Stimulated activated CD8-positive, alpha-beta memory T cell treated with anti-CD3 and anti-CD28 coated beads, Interleukin-7, amount 100 ng/mL, for 48 hours (primary cell): ENCODE measurements at regions not wholly inside any gene's neighbourhood (a gene's known extent, or its start where the extent isn't known, plus 50 kb on each side); places are given as distances from the start of the nearest gene placed in this dataset.
"Not testable (repeated sequence)": the region's sequence is repeated elsewhere in the genome, so short reads cannot be mapped to it uniquely, and the experiment has no call there.

Experiments used
- DNase-seq, 2 donors: peaks; one replicate each; pipeline ENCODE4 v3.0.0-alpha.2; 2020; ENCODE audit warnings: low read depth in 1 of 2; ENCODE audit errors: extremely low read depth in 1 of 2

DNA sequence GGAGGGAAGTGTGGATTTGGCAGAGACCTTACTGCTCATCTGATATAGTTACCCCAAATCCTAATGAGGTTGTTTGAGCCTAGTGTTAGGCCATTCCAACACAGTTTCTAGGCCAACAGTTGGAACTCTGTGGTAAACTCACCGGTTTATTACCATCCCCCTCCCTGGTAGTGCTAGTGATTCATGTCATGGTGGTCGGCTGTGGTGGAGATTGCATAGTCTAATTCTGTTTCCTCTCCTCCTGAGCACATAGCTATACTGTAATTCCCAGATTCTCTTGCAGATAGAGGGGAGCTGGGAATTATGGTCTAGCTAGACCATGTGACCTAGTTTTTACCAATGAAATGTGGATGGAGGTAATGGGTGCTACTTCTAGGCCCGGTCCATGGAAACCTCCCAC lies 123.7 kb upstream of the KIF26B start:
- no peak for DNase-seq

DNA sequence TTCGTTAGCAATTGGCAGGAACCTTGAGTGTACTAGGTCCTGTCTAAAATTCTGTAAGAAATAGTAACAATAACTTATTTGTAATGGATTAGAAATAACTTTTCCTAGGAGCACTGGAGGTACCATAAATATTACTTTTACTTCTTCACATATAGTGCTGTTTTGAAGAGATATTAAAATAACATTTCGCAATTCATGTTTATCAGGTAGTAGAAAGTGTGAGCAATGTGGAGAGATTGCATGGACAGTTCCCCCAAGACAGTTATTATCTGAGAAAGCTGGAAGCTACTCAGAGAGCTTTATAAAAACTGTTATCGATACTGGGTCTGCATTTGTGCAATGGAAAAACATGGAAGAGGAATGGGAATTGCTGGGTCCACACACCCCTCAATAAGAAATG lies 128.5 kb upstream of the KIF26B start:
- no peak for DNase-seq

DNA sequence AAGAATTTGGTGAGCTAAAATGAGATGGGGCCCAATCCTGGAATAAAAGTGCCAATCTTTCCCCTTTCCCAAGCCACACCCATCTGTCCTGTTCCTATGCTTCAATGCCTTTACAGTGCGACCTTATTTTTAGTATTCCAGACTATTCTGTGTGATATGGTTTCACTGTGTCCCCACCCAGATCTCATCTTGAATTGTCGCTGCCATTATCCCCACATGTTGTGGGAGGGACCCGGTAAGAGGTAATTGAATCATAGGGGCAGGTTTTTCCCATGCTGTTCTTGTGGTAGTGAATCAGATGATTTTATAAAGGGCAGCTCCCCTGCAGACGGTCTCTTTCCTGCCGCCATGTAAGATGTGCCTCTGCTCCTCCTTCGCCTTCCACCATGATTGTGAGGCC lies 129.3 kb upstream of the KIF26B start:
- no peak for DNase-seq

DNA sequence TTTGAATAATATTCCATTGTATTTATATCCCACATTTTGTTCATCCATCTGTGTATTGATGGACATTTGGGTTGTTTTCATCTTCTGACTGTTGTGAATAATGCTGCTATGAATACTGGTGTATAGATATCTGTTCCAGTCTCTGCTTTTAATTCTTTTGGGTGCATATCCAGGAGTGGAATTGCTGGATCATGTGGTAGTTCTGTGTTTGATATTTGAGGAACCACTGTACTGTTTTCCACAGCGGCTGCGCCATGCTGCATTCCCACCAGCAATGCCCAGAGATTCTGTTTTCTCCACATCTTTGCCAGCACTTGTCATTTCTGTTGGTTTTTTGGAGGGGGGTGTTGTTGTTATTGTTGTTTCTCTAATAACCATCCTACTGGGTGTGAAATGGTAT lies 131.6 kb upstream of the KIF26B start:
- no peak for DNase-seq

DNA sequence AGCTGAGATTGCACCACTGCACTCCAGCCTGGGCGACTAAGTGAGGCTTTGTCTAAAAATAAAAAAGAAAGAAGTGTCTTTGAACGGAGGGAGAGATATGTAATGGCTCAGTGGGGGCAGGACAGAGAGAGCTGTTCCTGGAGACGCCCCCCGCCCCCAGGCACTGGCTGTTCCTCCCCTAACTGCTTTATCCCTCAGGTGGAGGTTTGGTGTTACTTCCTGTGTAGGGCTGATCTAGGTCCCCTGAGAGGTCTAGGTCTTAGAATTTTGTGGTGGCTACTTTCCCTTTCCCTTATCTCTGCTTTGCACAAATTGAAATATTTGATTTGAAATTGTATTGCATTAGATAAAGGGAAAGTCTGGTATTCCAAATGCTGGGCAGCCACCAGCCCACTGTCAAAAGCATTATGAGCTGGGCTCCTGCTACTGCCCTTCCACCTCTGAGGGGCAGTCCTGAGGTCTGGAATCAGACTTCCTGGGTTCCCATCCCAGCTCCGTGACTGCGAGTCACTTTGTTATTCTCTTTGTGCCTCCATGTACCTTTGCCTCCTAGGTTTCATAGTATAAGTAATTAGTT lies 134.8 kb upstream of the KIF26B start:
- DNase-seq, result no peak

DNA sequence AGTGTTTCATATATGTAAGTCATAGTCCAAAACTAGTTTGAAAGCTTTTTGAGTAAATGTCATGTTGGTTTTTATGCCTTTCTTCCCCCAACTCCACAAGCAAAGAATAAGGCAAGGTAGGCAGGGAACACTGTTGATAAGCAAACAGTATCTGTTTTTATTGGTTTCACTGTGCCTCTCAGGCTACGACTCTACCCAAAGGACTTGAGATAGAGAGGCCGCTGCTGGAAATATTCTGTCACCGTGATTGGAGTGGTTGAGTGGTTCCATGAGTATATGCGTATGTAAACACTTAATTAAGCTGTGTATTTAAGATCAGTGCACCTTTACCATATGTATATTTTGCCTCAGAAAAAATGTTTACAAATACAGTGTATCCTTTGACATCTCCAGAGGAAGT lies 138.1 kb upstream of the KIF26B start:
- no peak for DNase-seq

DNA sequence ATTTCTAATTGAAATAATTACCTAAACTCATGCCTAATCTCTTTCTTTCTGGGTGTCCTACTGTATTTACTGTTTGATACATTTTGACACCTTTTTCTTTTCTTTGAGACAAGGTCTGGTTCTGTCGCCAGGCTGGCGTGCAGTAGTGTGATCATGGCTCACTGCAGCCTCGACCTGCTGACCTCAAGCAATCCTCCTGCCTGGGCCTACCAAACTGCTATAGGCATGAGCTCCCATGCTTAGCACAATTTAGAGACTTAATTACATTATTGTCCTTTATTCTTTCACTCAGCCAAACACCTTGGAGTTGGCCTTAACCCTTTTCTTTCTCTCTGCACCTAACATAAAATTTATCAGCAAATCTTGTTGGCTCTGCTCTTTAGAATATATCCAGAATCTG lies 139.8 kb upstream of the KIF26B start:
- no peak for DNase-seq

DNA sequence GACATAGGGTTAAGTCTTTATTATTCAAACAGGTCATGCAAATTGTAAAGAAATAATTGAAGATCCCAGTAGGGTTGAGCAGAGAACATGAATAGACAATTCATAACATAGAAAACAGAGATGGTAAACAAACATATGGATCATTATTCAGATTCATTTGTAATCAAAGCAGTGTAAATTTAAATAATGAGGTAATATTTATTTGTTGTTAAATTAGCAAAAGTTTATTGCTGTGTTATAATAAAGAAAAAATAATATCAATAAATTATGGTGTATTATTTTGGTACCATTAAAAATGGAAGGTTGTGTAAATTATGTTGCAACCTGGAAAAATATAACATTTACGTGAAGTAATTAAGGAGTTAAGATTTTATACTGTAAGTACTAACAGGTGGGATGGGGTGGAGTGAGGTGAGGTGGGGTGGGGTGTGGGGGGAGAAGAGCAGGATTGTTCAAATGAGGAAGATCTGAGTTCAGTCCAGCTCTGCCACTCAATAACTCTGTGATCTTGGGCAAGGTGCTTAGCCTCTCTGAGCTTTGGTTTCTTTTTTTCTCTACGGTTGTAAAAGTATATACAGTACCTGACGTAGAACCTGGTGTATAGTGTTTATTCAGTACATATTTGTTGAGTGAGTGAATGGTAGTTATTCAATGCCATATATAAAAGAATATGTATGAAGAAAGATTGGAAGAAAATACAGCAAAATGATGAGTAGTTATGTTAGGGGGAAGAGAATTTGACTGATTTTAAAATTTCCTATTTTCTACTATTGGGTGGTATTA lies 140.3 kb upstream of the KIF26B start:
- DNase-seq, result no peak

DNA sequence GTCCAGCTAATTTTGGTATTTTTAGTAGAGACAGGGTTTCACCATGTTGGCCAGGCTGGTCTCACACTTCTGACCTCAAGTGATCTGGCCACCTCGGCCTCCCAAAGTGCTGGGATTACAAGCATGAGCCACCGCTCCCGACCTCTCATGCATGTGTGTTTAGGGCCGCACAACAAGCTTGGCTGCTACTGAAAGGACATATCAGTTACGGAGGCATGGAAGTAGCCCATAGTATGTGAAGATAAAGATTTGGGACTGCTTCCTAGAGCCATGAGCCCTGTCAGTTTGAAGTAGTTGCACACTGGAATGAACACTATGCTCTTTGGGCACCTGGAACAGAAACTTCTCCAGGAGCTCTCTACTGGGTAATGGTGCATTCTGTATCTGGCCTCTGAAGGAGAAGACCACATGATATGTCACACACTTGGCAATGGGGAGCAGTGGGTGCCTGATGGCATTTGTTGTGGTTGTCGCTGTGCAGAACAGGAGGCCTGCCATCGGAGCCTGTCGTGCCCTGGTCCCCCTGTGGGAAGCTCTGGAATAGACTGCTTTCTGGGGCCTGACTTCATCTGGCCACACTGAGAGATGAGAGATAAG lies 144.7 kb upstream of the KIF26B start:
- no peak for DNase-seq

DNA sequence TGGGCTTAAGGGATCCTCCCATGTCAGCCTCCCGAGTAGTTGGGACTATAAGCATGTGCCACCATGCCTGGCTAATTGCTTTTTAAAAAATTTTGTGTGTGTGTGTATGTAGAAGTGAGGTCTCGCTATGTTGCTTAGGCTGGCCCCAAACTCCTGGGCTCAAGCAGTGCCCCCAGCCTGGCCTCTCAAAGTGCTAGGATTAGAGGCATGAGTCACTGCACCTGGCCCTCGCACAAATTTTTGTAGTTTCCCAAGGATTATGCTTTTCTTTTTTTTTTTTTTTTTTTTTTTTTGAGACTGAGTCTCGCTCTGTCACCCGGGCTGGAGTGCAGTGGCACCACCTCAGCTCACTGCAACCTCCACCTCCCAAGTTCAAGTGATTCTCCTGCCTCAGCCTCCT lies 144.4 kb upstream of the HNRNPU start:
- no peak for DNase-seq

DNA sequence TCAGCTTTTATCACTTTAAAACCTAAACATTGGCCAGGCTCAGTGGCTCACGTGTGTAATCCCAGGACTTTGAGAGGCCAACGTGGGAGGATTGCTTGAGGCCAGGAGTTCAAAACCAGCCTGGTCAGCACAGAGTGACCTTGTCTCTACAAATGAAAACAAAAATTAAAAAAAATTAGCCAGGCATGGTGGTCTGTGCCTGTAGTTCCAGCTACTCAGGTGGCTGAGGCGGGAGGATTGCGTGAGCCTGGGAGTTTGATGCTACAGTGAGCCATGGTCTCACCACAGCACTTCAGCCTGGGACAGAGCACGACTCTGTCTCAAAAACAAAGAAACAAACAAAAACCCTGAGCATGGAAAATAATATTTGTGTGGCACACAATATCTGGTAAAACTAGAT lies 143.5 kb upstream of the HNRNPU start:
- no peak for DNase-seq

DNA sequence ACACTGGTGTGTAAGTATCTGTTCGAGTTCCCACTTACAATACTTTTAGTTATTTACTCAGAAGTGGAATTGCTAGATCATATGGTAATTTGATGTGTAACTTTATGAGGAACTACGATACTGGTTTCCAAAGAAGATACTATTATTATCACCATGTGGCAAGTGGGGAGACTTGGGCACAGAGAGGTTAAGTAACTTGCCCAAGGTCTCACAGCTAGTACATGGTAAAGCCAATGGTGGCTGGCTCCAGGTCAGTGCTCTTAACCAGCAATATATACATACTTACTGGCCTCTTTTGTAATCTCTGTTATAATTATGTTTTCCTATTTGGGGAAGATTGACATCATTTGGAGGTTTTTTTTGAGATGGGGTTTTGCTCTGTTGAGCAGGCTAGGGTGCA lies 138.9 kb upstream of the HNRNPU start:
- DNase-seq, result no peak

DNA sequence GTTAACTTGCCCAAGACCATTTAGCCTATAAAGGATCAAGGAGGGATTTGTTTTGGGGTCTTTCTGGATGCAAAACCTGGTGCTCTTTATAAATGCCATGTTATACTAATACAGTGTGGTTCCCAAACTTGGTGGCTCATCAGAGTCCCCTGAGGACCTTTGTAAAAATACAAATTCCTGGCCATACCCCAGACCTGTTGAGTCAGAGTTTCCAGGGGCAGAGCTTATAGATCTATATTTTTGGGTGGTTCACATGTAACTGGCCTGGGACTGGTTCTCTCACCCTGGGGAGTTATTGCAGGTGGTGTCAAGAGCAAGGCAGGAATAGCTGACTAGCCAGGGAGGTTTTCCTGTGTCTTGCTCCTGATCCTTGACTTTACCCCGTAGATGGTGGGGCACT lies 136.9 kb upstream of the HNRNPU start:
- no peak for DNase-seq

DNA sequence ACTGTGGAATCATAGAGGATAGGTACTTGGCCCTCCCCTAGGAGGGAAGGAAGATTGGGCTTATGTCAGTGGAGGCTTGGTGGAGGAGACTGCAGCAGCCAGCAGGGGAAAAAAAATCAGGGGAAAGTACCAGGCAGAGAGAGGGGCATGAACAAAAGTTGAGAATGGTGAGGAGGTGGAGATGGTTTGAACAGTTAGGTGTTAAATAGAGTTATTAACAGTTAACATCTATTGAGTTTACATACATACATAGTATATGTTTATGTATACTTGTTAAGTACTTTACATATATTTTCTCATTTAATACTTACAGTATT lies 136.5 kb upstream of the HNRNPU start:
- no peak for DNase-seq

DNA sequence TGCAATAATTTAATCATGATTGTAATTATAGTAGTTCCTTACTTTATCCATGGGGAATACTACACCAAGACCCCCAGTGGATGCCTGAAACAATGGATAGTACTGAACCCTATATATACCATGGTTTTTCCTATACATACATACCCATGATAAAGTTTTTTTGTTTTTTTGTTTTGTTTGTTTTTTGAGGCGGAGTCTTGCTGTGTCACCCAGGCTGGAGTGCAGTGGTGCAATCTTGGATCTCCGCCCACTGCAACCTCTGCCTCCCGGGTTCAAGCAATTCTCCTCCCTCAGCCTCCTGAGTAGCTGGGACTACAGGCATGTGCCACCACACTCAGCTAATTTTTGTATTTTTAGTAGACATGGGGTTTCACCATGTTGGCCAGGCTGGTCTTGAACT lies 135.3 kb upstream of the HNRNPU start:
- not testable (repeated sequence) for DNase-seq

DNA sequence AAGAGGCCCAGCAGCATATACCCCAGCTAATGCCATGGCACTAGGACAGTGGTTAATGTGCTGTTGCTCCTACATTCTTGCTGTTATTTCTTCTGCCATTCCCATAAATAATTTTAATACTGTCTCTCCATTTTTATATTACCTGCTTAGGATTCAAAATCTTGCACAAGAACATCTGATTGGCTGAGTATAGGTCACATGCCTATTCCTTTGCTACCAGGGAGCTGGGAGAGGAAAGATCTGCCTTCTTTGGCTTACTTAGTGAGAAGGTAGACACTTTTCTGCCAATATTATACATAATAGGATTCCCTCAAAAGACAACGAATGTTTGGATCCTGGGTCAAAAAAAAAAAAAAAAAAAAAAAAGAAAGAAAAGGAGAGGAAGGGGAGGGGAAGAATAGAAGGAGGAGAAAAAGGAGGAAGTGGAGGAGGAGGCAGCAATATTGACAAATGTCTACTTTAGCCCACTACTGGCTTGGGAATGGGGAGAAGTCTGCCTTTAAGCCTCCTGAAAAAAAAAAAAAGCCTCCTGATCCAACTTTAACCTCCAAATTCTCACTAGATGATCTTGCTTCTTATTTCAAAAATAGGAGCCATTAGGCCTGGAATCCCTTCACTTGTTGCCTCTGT lies 134.5 kb upstream of the HNRNPU start:
- DNase-seq, result no peak

DNA sequence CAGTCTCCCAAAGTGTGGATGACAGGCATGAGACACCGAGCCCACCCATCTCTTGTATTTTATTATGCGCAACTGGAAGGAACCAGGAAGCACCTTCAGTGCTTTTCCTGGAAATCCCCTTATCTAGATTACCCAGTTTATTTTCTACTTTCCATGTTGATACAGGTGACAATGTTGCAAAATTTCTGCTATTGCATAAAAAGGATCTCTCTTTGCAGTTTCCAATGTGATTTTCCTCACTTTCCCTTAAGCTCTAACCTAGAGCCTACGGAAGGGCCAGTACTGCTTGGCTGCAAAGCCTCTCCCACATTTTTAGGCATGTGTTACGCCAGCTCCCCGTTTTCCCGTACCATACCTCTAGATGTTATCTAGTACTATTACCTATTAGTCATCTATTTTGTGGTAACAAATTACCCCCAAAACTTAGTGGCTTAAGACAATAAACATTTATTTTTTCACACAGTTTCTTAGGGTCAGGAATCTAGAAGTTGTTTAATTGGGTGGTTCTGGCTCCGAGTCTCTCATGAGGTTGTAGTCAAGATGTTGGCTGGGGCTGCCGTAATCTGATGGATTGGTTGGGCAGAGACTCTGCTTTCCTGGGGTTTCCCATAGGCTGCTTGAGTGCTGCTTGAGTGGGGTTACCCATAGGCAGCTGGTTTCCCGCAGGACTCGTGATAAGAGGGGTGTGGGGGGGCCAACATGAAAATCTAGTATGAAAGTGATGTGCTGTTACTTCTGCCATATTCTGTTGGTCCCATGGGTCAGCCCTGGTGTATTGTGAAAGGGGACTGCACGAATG lies 131.5 kb upstream of the HNRNPU start:
- DNase-seq, result no peak

DNA sequence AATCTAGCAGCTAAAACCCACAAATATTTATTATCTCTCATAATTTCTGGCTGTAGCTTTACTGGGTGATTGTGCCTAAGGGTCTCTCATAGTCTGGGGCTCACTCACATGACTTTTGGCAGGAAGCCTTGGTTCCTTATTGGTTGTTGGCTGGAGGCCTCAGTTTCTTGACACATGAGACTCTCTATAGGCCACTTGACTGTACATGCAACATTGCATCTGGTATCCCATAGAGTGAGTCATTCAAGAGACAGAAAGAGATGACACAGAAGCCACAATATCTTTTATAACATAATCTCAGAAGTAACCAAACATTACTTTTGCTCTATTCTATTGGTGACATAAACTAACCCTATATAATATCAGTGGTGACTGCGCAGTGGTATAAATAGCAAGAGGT lies 128.5 kb upstream of the HNRNPU start:
- DNase-seq, result no peak

DNA sequence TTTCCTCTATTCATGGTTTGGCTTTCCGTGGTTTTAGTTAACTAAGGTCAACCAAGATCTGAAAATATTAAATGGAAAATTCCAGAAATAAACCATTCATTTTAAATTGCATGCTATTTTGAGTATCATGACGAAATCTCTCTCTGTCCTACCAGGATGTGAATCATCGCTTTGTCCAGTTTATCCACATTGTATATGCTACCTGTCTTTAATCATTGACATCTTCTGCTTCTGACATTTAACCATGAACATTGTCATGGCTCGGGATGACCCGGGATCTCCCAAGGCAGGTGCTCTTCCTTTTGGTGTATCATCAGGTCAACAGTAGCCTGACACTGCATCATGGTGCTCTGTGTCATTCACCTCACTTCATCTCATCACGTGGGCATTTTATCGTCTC lies 125.5 kb upstream of the HNRNPU start:
- DNase-seq, result no peak

DNA sequence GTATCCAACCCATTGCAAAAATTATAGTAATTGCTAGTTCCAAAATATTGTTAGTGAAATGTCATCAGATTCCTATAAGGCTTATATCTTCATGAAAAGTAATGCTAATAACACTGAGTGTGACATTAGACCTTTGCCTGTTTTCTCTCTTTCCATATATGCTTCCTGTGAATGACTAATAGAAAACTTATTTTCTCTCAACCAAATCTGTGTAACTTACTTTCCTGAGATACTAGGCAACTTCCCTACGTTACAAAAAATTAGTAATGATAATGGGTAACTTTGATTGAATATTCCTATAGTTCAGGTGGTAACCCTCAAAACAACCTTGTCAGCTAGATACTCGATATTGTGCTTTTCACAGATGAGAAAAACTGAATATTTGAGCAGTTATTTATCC lies 124.2 kb upstream of the HNRNPU start:
- no peak for DNase-seq

DNA sequence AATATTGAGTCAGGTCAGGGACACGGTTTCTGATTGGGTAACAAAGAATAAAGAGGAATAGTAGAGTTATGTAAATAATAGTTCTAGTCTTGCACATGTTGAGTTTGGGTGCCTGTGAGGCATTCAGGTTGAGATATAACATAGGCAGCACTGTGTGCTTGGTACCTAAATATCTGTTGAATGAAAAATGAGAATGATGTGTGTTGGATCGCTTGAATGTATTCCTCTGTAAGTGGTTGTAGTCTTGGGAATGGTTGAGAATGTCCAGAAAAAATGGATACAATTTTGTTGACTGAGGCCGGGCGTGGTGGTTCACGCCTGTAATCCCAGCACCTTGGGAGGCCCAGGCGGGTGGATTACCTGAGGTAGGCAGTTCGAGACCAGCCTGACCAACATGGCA lies 116.3 kb upstream of the HNRNPU start:
- no peak for DNase-seq
